SK-N-SH (cell line): ENCODE measurements at regions not wholly inside any gene's neighbourhood (a gene's known extent, or its start where the extent isn't known, plus 50 kb on each side); places are given as distances from the start of the nearest gene placed in this dataset.

Experiments used
- CTCF ChIA-PET: fragments of 300-600, 350-600 bp; formaldehyde crosslinking; extraction: SDS; loops from one replicate; lab custom pipeline; 2021; lab: Yijun Ruan, JAX
- POLR2A ChIA-PET: fragments of 350-600 bp; sonication (Branson Sonifier 250); formaldehyde crosslinking; extraction: SDS; loops from one replicate; lab custom pipeline; 2020; ENCODE audit warnings: antibody characterized with exemption, inconsistent platforms; lab: Yijun Ruan, JAX
- DNase-seq: peaks from one replicate; pipeline ENCODE4 v3.0.0; 2012
- H2AFZ ChIP-seq: fragments of 200-600 bp; sonication (generic); 2 replicates; pipeline ENCODE4 v1.8.1; 2016; ENCODE audit warnings: antibody characterized with exemption, mild to moderate bottlenecking, low read depth
- H3F3A ChIP-seq: fragments of 200-600 bp; sonication (generic); replicated peaks from 2 replicates; pipeline ENCODE3; 2016; ENCODE audit warnings: antibody characterized with exemption, mild to moderate bottlenecking; ENCODE audit not compliant: insufficient read depth
- H3K27ac ChIP-seq, 2 experiments: fragments of 200-500 bp in 1 of 2; fragments of 200-600 bp in 1 of 2; sonication (Bioruptor generic) in 1 of 2; sonication (generic), shearing (Covaris generic) in 1 of 2; 2 replicates each; pipeline versions ENCODE4 v1.5.1 to v1.6.1; 2014 to 2016; ENCODE audit warnings: low read depth in 2 of 2, inconsistent platforms in 1 of 2, low read length in 1 of 2, mild to moderate bottlenecking in 1 of 2, mixed read lengths in 1 of 2
- H3K27me3 ChIP-seq: fragments of 200-600 bp; sonication (generic), shearing (Covaris generic); 2 replicates; pipeline ENCODE4 v1.6.1; 2016; ENCODE audit warnings: mixed run types; ENCODE audit not compliant: insufficient read depth
- H3K36me3 ChIP-seq, 2 experiments: fragments of 200-500 bp in 1 of 2; fragments of 200-600 bp in 1 of 2; sonication (Bioruptor generic) in 1 of 2; sonication (generic) in 1 of 2; replicated peaks in 1 of 2; 2 replicates each; pipeline versions ENCODE3 to v1.5.1; 2014 to 2016; ENCODE audit warnings: low read length in 1 of 2, mild to moderate bottlenecking in 1 of 2; ENCODE audit not compliant: insufficient read depth in 2 of 2, control insufficient read depth in 1 of 2
- H3K4me1 ChIP-seq, 2 experiments: fragments of 200-500 bp in 1 of 2; fragments of 200-600 bp in 1 of 2; sonication (Bioruptor generic) in 1 of 2; sonication (generic), shearing (Covaris generic) in 1 of 2; 2 replicates each; pipeline versions ENCODE4 v1.5.1 to v1.6.1; 2014 to 2016; ENCODE audit warnings: low read depth in 1 of 2, low read length in 1 of 2, mixed run types in 1 of 2; ENCODE audit not compliant: insufficient read depth in 2 of 2, control insufficient read depth in 1 of 2
- H3K4me2 ChIP-seq: fragments of 200-600 bp; sonication (generic), shearing (Covaris generic); 2 replicates; pipeline ENCODE4 v1.6.1; 2017; ENCODE audit warnings: mixed run types
- H3K4me3 ChIP-seq, 2 experiments: fragments of 200-500 bp in 1 of 2; fragments of 200-600 bp in 1 of 2; sonication (Bioruptor generic) in 1 of 2; sonication (generic), shearing (Covaris generic) in 1 of 2; 2 replicates each; pipeline versions ENCODE4 v1.5.1 to v1.8.1; 2014 to 2016; ENCODE audit warnings: low read depth in 2 of 2, inconsistent platforms in 1 of 2, low read length in 1 of 2, mild to moderate bottlenecking in 1 of 2, mixed read lengths in 1 of 2, moderate library complexity in 1 of 2
- H3K79me2 ChIP-seq: fragments of 200-600 bp; sonication (generic); 2 replicates; pipeline ENCODE4 v1.8.1; 2017; ENCODE audit warnings: mild to moderate bottlenecking; ENCODE audit not compliant: insufficient read depth
- H3K9ac ChIP-seq: fragments of 200-600 bp; sonication (generic); 2 replicates; pipeline ENCODE4 v1.6.1; 2017; ENCODE audit warnings: mixed run types
- H3K9me2 ChIP-seq: fragments of 200-600 bp; sonication (generic); 2 replicates; pipeline ENCODE4 v1.6.1; 2017; ENCODE audit warnings: mixed run types
- H3K9me3 ChIP-seq: fragments of 200-600 bp; sonication (generic); 2 replicates; pipeline ENCODE4 v1.6.1; 2017; ENCODE audit warnings: mixed run types, mild to moderate bottlenecking, moderate library complexity
- H4K20me1 ChIP-seq: fragments of 200-600 bp; sonication (generic); 2 replicates; pipeline ENCODE4 v1.6.1; 2017; ENCODE audit warnings: mild to moderate bottlenecking, mixed run types; ENCODE audit not compliant: insufficient read depth
- CHD2 ChIP-seq: fragments of 150-350 bp; IDR thresholded peaks from 2 replicates; pipeline ENCODE4 v1.6.1; 2018; ENCODE audit warnings: low read length; ENCODE audit not compliant: partially characterized antibody
- EZH2phosphoT487 ChIP-seq: fragments of 200-600 bp; sonication (generic); IDR thresholded peaks from 2 replicates; pipeline ENCODE4 v1.6.1; 2017; ENCODE audit warnings: low read depth, mixed run types, mild to moderate bottlenecking, antibody characterized with exemption, moderate library complexity, borderline replicate concordance
- GABPA ChIP-seq: IDR thresholded peaks from 2 replicates; pipeline ENCODE4 v1.4.0; 2012; ENCODE audit warnings: low read depth, mild to moderate bottlenecking
- GATA2 ChIP-seq: sonication (generic); formaldehyde crosslinking; IDR thresholded peaks from 2 replicates; pipeline ENCODE4 v1.5.0; 2020; ENCODE audit warnings: mild to moderate bottlenecking, missing genetic modification reagents
- IRF3 ChIP-seq: fragments of 150-350 bp; IDR thresholded peaks from 2 replicates; pipeline ENCODE4 v1.6.1; 2016; ENCODE audit warnings: mild to moderate bottlenecking, low read depth, low read length
- MXI1 ChIP-seq: IDR thresholded peaks from 2 replicates; pipeline ENCODE4 v1.6.1; 2012; ENCODE audit warnings: mild to moderate bottlenecking, low read depth, low read length, improper control_type of control experiment
- RAD21 ChIP-seq: IDR thresholded peaks from 2 replicates; pipeline ENCODE4 v1.6.1; 2012; ENCODE audit warnings: mild to moderate bottlenecking, low read length
- RFX5 ChIP-seq: IDR thresholded peaks from 2 replicates; pipeline ENCODE4 v1.6.1; 2012; ENCODE audit warnings: mild to moderate bottlenecking, improper control_type of control experiment, low read length
- TAF1 ChIP-seq: IDR thresholded peaks from 2 replicates; pipeline ENCODE4 v1.6.1; 2012; ENCODE audit warnings: low read depth, mild to moderate bottlenecking, low read length, moderate library complexity, borderline replicate concordance
- WGBS: methylation state at CpG from one replicate; pipeline ENCODE4 v1.1.6; 2017; ENCODE audit warnings: low lambda C conversion rate; 5-methylcytosine and 5-hydroxymethylcytosine counted together

- H3K79me2 ChIP-seq, result no peaks in the 10 kb centered on the region
- no peaks in the 10 kb centered on the region for H3K9me2 ChIP-seq
- no peak overlapping the region for H3K9ac ChIP-seq
- 91% methylated on average over 2 of the region's 2 CpGs for WGBS
- no peak overlapping the region for H3K4me2 ChIP-seq
- H3K4me1 ChIP-seq, result no peaks in the 10 kb centered on the region
- H3K36me3 ChIP-seq, result no peaks in the 10 kb centered on the region
- H3K4me3 ChIP-seq, result no peak overlapping the region
- H3K27ac ChIP-seq, result peak overlapping the region in 1 of 2 experiments; percentile 6; a peak in 1 of 4 replicates
- no peak for DNase-seq
- no peaks in the 10 kb centered on the region for H3K27me3 ChIP-seq
- POLR2A ChIA-PET, result no interaction called here
- H4K20me1 ChIP-seq, result no peaks in the 10 kb centered on the region
- H3F3A ChIP-seq, result peaks cover 7% of the 10 kb centered on the region
- no peaks in the 10 kb centered on the region for H3K9me3 ChIP-seq
- CTCF ChIA-PET, result no interaction called here
- no peak overlapping the region for H2AFZ ChIP-seq
- TF ChIP-seq TAF1 (no peak), IRF3 (no peak), CHD2 (no peak), GATA2 (CRISPR knock-in tag) (no peak), MXI1 (no peak)
Observed at GRCh38 chr17:72244956-72245355, 124.1 kb downstream of the SOX9 start.

GRCh38 chr17:72249441-72249840, 128.6 kb downstream of the SOX9 start:
- no peak overlapping the region for H3K27ac ChIP-seq
- H3K4me3 ChIP-seq, result no peak overlapping the region
- no peaks in the 10 kb centered on the region for H3K79me2 ChIP-seq
- no peaks in the 10 kb centered on the region for H4K20me1 ChIP-seq
- H3K9ac ChIP-seq, result no peak overlapping the region
- H3K4me2 ChIP-seq, result no peak overlapping the region
- no peak overlapping the region for H2AFZ ChIP-seq
- DNase-seq, result no peak
- no peaks in the 10 kb centered on the region for H3K36me3 ChIP-seq
- ChIA-PET CTCF (interaction anchor here (1.0 kb wide), 1 partner anchor 14 kb away, joined by 3 read pairs; no protein-coding TSS in a partner anchor), POLR2A (no interaction called here)
- no peaks in the 10 kb centered on the region for H3K9me2 ChIP-seq
- 61% methylated on average over 5 of the region's 5 CpGs for WGBS
- no peaks in the 10 kb centered on the region for H3K27me3 ChIP-seq
- no peaks in the 10 kb centered on the region for H3K9me3 ChIP-seq
- H3F3A ChIP-seq, result peaks cover 2% of the 10 kb centered on the region
- no peaks in the 10 kb centered on the region for H3K4me1 ChIP-seq
- no peak for TF ChIP-seq GABPA

GRCh38 chr17:72250206-72250605, 129.4 kb downstream of the SOX9 start:
- H3K4me1 ChIP-seq, result no peaks in the 10 kb centered on the region
- no peak overlapping the region for H3K4me2 ChIP-seq
- H2AFZ ChIP-seq, result no peak overlapping the region
- no peaks in the 10 kb centered on the region for H3K79me2 ChIP-seq
- H3K27me3 ChIP-seq, result no peaks in the 10 kb centered on the region
- ChIA-PET POLR2A (no interaction called here), CTCF (no interaction called here)
- no peaks in the 10 kb centered on the region for H3F3A ChIP-seq
- no peaks in the 10 kb centered on the region for H3K9me3 ChIP-seq
- TF ChIP-seq EZH2phosphoT487 (no peak), RFX5 (no peak), RAD21 (no peak)
- no peaks in the 10 kb centered on the region for H3K36me3 ChIP-seq
- H3K9me2 ChIP-seq, result no peaks in the 10 kb centered on the region
- no peak overlapping the region for H3K9ac ChIP-seq
- no peak overlapping the region for H3K4me3 ChIP-seq
- no peak for DNase-seq
- H3K27ac ChIP-seq, result no peak overlapping the region
- WGBS, result 44% methylated on average over 1 of the region's 1 CpG
- H4K20me1 ChIP-seq, result no peaks in the 10 kb centered on the region
